HG02571 (cell line): ENCODE measurements at regions not wholly inside any gene's neighbourhood (a gene's known extent, or its start where the extent isn't known, plus 50 kb on each side); places are given as distances from the start of the nearest gene placed in this dataset.
"Not testable (repeated sequence)": the region's sequence is repeated elsewhere in the genome, so short reads cannot be mapped to it uniquely, and the experiment has no call there.

Experiments used
- ATAC-seq: cut with Tn5 transposase; IDR thresholded peaks from one replicate; pipeline ENCODE4 v1.9.1; 2021; ENCODE audit warnings: mild to moderate bottlenecking, moderate library complexity; ENCODE audit not compliant: unreplicated experiment

DNA sequence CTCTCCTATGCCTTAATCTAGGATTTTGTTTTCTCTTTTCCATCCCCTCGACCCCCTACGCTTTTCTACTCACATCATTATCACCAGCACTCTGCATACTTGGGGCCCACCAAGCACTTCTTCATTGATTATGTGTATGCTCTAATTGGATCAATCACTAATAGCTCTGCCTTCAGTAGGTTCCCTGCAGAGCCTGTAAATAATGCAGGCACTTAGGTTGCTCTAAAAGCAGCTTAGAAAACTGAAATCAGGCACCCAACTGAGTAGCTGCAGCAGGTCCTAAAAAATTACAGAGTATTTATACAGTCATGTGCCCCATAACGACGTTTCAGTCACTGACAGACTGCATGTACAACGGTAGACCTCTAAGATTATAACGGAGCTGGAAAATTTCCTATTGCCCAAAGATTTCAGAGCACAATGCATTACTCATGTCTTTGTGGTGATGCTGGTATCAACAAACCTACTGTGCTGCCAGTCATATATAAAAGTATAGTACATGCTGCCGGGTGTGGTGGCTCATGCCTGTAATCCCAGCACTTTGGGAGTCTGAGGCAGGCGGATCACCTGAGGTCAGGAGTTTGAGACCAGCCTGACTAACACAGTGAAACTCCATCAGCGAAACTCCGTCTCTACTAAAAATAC lies 280.4 kb downstream of the HS3ST3B1 start:
- ATAC-seq = no peak

DNA sequence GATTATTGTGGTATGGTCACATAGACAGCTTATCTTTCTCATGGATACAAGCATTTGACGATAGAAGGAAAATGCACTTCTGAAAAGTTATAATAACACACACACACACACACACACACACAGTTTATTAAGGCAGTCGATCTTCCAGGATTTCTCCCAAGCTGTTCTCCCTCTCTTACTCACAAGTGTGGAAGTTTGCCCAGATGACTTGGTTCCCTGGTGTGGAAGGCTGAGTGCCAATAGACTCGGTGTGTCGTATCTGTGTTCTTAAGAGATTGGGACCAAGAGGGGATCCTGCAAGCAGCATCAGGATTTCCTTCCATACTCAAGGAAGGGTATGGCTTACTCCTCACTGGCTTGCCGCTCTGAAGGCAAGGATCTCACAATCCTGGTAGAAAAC lies 279.6 kb downstream of the HS3ST3B1 start:
- ATAC-seq = no peak

DNA sequence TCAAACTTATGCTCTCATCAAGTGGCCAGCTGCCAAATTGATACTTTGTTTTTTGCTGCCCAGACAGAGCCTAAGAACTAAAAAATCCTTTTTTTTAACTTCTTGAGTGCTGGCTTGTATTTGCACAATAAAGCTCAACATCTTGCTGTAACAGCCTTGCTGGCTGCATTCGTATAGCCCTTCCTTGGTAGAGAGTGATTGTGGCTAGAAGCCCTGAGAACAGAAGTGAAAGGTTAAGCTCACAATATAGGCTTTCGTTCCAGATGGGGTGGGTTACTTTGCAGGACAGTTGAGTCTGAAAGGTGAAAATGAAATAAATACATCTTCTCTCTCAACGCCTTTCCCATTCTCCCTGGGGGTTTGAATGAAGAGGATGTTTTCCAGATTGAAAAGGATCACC lies 278.8 kb downstream of the HS3ST3B1 start:
- ATAC-seq = no peak

GRCh38 chr17:14575471-14575953 lies 274.6 kb downstream of the HS3ST3B1 start:
- ATAC-seq = no peak

DNA sequence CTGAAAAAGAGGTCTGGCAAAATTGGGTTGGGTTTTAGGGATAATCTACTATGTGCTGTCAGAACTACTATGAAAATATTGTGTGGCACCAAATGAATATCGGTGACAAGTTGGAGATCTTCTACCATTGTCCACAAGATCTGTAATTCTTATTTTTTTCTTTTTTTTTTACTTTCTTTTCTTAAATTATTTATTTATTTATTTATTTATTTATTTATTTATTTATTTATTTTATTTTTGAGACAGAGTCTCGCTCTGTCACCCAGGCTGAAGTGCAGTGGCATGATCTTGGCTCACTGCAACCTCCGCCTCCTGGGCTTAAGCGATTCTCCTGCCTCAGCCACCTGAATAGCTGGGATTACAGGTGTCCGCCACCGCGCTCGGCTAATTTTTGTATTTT lies 259.4 kb downstream of the HS3ST3B1 start:
- ATAC-seq = not testable (repeated sequence)

- no peak for ATAC-seq
Observed at GRCh38 chr17:14559264-14560119, 258.6 kb downstream of the HS3ST3B1 start.

DNA sequence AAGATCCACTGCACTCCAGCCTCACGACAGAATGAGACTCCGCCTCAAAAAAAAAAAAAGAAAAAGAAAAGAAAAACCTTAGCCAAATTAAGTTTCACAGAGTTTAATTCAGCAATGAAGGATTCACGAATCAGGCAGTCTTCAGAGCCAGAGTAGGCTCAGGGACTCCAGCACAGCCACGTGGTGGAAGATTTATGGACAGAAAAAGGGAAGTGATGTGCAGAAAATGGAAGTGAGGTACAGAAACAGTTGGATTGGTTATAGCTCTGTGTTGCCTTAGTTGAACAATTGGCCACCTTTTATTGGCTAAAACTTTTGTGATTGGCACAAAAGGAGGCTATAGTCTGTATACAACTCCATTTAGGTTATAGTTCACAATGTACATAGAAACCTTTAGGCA lies 256.6 kb downstream of the HS3ST3B1 start:
- no peak for ATAC-seq

DNA sequence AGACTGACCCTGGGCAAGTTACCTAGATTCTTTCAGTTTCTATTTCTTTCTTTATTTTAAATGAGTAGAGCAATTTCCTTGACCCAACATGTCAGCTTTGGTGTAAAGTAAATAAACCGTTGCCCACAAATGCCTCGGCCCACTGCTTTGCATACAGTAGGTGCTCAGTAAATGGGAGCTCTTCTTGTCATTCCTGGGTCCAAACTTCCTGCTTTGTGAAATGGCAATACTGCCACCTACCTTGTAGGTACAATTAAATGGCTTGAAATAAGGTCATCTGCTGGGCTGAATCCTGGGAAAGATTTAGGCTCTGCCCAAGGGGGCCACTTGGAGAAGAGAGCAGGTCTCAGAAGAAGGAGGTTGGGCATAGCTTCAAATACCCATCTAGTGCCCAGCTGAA lies 253.0 kb downstream of the HS3ST3B1 start:
- ATAC-seq = no peak

GRCh38 chr17:14552306-14552705 lies 251.4 kb downstream of the HS3ST3B1 start:
- no peak for ATAC-seq

GRCh38 chr17:14547556-14547955 lies 246.7 kb downstream of the HS3ST3B1 start:
- no peak for ATAC-seq

GRCh38 chr17:14547016-14547415 lies 246.1 kb downstream of the HS3ST3B1 start:
- no peak for ATAC-seq

GRCh38 chr17:14545156-14545906 lies 244.4 kb downstream of the HS3ST3B1 start:
- ATAC-seq = no peak

- no peak for ATAC-seq
Observed at GRCh38 chr17:14541714-14542113, 240.8 kb downstream of the HS3ST3B1 start.

DNA sequence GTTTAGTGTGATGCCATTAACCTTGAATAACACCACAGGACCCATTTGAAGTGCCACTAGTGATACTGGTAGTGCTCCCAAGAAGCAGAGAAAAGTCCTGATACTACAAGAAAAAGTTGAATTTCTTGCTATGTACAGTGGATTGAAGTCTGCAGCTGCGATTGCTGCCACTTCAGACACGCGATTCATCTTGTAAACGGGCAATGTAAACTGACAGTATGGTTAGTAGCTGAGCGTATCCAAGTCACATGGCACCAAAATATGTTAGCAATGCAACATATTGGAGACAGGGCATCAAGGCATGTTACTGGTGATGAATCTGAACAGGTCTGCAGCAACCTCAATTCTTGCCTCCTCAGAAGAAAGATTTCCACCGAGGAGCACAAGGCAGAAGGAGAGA lies 238.9 kb downstream of the HS3ST3B1 start:
- no peak for ATAC-seq

DNA sequence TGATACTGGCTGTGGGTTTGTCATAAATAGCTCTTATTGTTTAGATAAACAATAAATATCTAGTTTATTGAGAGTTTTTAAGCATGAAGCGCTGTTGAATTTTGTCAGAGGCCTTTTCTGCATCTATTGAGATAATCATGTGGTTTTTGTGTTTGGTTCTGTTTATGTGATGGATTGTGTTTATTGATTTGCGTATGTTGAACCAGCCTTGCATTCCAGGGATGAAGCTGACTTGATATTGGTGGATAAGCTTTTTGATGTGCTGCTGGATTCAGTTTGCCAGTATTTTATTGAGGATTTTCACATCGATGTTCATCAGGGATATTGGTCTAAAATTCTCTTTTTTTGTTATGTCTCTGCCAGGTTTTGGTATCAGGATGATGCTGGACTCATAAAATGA lies 231.4 kb downstream of the HS3ST3B1 start:
- ATAC-seq = not testable (repeated sequence)

DNA sequence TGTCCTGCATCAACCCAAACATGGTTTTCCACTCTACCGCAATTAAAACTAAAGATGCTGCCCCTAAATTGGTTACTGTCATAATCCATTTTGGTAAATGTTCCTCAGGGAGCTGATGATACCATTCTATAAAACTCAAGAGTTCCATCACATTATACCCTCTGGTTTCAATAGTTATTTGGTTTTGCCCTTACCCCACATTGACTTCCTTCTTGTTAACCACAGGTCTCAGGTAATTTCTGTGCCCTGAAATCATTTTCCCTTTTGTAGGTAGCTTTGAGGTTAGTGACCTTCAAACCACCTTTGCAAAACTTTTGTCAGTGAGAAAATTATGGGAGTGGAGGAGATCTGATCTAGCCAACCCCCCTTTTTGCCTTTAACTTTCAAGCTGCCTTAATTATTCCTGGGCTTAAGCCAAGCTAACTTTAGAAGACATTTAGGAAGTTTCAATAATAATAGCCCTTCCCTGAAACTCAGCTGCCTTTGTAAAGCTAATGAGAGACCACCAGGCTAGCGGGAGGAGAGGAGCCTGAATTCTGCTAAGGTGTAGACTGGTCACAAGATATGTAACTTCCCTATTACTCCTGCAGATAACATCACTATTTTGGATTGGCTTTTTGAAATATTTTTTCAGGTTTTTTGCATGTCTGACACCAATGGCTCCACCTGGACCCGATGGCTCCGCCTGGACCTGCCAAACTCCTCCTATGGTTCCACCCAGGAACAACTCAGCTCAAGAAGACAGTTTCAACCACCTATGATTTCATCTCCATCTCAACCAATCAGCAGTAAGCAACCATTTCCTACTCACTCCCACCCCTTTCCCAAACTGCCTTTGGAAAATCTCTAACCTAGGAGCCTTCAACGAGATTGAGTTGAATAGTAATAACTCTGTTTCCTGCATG lies 224.9 kb downstream of the HS3ST3B1 start:
- no peak for ATAC-seq

GRCh38 chr17:14522795-14523387 lies 222.0 kb downstream of the HS3ST3B1 start:
- no peak for ATAC-seq

GRCh38 chr17:14518919-14519318 lies 218.0 kb downstream of the HS3ST3B1 start:
- ATAC-seq = not testable (repeated sequence)

- no peak for ATAC-seq
Observed at GRCh38 chr17:14514973-14515372, 214.1 kb downstream of the HS3ST3B1 start.

DNA sequence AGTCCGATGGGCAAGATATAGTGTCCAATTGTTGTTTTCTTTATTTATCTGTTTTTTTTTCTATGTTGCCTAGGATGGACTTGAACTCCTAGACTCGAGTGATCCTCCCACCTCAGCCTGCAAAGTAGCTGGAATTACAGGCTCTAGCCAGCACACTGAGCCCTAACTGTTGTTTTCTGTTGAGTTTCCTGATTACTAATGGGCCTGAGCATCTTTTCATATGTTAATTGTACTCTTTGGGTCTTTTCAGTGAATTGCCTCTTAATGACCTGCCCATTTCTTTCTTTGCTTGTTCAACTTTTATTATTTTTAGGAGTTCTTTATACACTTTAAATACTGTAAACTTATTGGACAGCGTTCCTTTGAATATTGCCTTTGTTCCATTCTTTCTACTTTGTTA lies 213.0 kb downstream of the HS3ST3B1 start:
- no peak for ATAC-seq
